Tibial artery (tissue), 4 donors: ENCODE measurements at regions not wholly inside any gene's neighbourhood (a gene's known extent, or its start where the extent isn't known, plus 50 kb on each side); places are given as distances from the start of the nearest gene placed in this dataset.

ENCODE experiments used
- DNase-seq, 2 donors: peaks; one replicate each; pipeline ENCODE4 v3.0.0-alpha.2; 2019
- H3K27ac ChIP-seq, 2 donors: fragments of 200-600 bp; sonication (generic) in 1 of 2; 1 replicate in 1 of 2; 2 replicates in 1 of 2; pipeline ENCODE4 v1.5.1; 2018 to 2019; ENCODE audit warnings: mild to moderate bottlenecking in 1 of 2
- H3K27me3 ChIP-seq, 2 donors: fragments of 200-600 bp; sonication (generic) in 1 of 2; one replicate each; pipeline versions ENCODE4 v1.5.1 to v1.6.0; 2016 to 2019
- H3K36me3 ChIP-seq, 3 donors: fragments of 200-600 bp; sonication (generic) in 2 of 3; one replicate each; pipeline ENCODE4 v1.5.1; 2016 to 2019; ENCODE audit warnings: mild to moderate bottlenecking in 2 of 3
- H3K4me1 ChIP-seq, 4 donors: fragments of 200-600 bp; sonication (generic) in 2 of 4; 1 replicate in 3 of 4; 2 replicates in 1 of 4; pipeline ENCODE4 v1.5.1; 2016 to 2019
- H3K4me3 ChIP-seq, 2 donors: fragments of 200-600 bp; sonication (generic) in 1 of 2; 1 replicate in 1 of 2; 2 replicates in 1 of 2; pipeline ENCODE4 v1.5.1; 2018 to 2019; ENCODE audit warnings: mild to moderate bottlenecking in 2 of 2
- H3K9me3 ChIP-seq, 3 donors: fragments of 200-600 bp; sonication (generic) in 1 of 3; one replicate each; pipeline ENCODE4 v1.5.1; 2016 to 2019
- intact Hi-C: fragments of 100-400 bp; cut with DNase I; formaldehyde crosslinking; loops from one replicate; pipeline ENCODE4 v1.15.0; 2023; ENCODE audit warnings: low total_unique reads
- TF ChIP-seq, protein P1 (sequence below), 2 experiments: fragments of 200-600 bp in 1 of 2; fragments of 450-650 bp in 1 of 2; IDR thresholded peaks; one replicate each; pipeline ENCODE4 v1.5.1; 2017 to 2019; ENCODE audit warnings: antibody characterized with exemption in 2 of 2, mild to moderate bottlenecking in 1 of 2, moderate library complexity in 1 of 2

DNA sequence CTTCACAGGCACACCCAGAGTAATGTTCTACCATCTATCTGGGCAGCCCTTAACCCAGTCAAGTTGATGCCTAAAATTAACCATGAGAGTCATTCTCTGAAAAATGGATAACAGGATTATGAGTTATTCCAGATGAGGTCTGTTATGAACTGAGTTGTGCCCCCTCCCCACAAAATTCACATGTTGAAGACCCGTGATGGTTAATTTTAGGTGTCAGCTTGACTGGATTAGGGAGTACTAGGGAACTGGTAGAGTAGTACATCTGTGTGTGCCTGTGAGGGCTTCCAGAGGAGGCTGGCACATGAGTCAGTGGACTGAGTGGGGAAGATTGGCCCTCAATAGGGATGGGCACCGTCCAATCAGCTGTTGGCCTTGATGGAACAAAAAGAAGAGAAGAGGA is 110.4 kb upstream of the MYCN start:
- Histone ChIP-seq H3K36me3 (no peaks in the 10 kb centered on the region), H3K27me3 (peaks cover 0 to 11% of the 10 kb centered on the region in 2 donors)
- TF ChIP-seq, protein P1, sequence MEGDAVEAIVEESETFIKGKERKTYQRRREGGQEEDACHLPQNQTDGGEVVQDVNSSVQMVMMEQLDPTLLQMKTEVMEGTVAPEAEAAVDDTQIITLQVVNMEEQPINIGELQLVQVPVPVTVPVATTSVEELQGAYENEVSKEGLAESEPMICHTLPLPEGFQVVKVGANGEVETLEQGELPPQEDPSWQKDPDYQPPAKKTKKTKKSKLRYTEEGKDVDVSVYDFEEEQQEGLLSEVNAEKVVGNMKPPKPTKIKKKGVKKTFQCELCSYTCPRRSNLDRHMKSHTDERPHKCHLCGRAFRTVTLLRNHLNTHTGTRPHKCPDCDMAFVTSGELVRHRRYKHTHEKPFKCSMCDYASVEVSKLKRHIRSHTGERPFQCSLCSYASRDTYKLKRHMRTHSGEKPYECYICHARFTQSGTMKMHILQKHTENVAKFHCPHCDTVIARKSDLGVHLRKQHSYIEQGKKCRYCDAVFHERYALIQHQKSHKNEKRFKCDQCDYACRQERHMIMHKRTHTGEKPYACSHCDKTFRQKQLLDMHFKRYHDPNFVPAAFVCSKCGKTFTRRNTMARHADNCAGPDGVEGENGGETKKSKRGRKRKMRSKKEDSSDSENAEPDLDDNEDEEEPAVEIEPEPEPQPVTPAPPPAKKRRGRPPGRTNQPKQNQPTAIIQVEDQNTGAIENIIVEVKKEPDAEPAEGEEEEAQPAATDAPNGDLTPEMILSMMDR (IDR thresholded peaks at IDR 0.05) = no peak

DNA sequence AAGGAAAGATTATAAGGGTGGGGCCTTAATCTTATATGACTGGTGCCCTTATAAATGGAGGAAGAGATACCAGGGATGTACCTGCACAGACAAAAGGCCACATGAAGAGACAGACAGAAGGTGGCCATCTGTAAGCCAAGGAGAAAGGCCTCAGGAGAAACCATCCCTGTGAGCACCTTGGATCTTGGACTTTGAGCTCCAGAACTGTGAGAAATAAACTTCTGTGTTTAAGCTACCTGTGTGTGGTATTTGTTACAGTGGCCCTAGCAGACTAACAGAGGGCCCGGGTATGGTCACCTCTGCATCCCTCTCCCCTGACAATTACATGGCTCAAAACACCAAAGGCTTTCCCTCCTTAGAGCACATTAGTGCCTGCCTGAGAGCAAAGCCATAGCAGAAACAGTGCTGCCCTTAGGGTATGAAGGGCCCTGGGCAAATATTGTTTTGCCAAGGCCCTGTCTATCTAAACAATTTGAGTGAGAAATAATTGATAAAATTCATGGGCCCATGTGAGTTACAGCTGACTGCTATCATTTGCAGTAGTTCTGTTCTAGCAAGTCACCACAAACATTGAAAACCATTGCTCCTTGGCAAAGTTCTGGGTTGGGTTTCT is 109.3 kb upstream of the MYCN start:
- Histone ChIP-seq H3K4me1 (no peaks in the 10 kb centered on the region), H3K4me3 (no peak overlapping the region), H3K36me3 (no peaks in the 10 kb centered on the region), H3K9me3 (no peaks in the 10 kb centered on the region), H3K27me3 (peaks cover 0 to 8% of the 10 kb centered on the region in 2 donors), H3K27ac (no peak overlapping the region)
- DNase-seq = no peak
- TF ChIP-seq, protein P1 (IDR thresholded peaks at IDR 0.05) = no peak
- intact Hi-C loops = no loop called here

More for the DNA sequence above, 110.4 kb upstream of the MYCN start:
- Histone ChIP-seq H3K9me3 (no peaks in the 10 kb centered on the region), H3K4me1 (no peaks in the 10 kb centered on the region), H3K27ac (no peak overlapping the region), H3K4me3 (no peak overlapping the region)
- intact Hi-C loops = no loop called here
- DNase-seq = no peak

DNA sequence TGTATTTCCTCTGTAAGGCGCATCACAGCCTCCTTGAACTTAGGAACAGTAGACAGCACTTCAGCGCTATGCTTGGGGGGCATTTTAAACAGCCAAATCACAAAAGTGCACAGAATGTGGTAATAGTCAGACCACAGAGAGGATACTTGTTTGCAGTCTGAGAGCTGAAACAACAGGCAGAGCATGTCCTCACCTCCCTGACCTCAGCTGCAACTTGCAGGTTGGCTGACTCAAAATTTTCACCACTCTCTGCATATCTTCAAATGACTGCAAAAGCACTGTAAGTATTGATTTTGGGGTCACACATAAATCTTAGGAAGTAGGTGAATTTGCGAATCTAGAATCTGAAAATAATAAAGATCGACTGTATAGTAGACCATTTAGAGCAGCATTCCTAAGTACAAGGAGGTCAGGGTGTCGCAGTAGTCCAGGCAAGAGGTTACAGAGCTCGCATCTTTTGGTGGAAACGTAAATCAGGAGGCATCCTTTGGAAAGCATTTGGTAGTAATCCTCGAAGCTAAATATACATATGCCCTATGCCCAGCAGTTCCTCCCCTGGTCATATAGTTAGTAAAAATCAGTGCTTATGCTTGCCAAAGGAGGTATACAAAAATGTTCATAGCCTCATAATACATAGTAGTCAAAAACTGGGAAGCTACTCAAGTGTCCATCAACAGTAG is 108.2 kb upstream of the MYCN start:
- no peak overlapping the region for H3K27ac ChIP-seq
- intact Hi-C loops = no loop called here
- no peaks in the 10 kb centered on the region for H3K27me3 ChIP-seq
- DNase-seq = no peak
- TF ChIP-seq, protein P1 (IDR thresholded peaks at IDR 0.05) = no peak
- no peaks in the 10 kb centered on the region for H3K36me3 ChIP-seq
- H3K4me3 ChIP-seq = no peak overlapping the region
- no peaks in the 10 kb centered on the region for H3K9me3 ChIP-seq
- H3K4me1 ChIP-seq = no peaks in the 10 kb centered on the region

GRCh38 chr2:15832849-15833680 is 107.3 kb upstream of the MYCN start:
- H3K4me3 ChIP-seq = no peak overlapping the region
- no peak for DNase-seq
- H3K27ac ChIP-seq = no peak overlapping the region
- no peaks in the 10 kb centered on the region for H3K27me3 ChIP-seq
- H3K36me3 ChIP-seq = no peaks in the 10 kb centered on the region
- intact Hi-C loops = no loop called here
- no peaks in the 10 kb centered on the region for H3K9me3 ChIP-seq
- TF ChIP-seq, protein P1 (IDR thresholded peaks at IDR 0.05) = no peak
- no peaks in the 10 kb centered on the region for H3K4me1 ChIP-seq

DNA sequence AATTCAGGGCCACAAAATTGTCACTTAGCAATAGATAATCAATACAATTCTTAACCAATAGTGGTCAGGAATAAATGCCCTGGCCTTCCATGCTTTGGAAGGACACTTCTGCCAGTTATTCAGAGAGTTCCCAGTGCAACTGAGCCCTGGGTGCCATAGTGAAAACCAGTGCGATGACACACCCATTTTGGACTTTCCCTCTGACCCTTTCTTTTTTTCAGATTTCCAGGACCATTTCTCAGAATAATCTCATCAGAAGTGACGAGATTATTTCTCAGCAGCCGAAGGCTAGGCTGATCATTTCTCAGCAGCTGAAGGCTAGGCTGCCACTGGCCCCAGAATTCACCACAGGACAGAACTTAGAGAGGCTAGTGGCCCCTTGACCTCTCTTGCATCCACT is 106.6 kb upstream of the MYCN start:
- intact Hi-C loops = no loop called here
- H3K36me3 ChIP-seq = no peaks in the 10 kb centered on the region

More for the DNA sequence above, 106.6 kb upstream of the MYCN start:
- H3K4me3 ChIP-seq = no peak overlapping the region
- TF ChIP-seq, protein P1 (IDR thresholded peaks at IDR 0.05) = no peak
- no peak overlapping the region for H3K27ac ChIP-seq
- no peaks in the 10 kb centered on the region for H3K9me3 ChIP-seq
- no peaks in the 10 kb centered on the region for H3K4me1 ChIP-seq
- DNase-seq = no peak
- no peaks in the 10 kb centered on the region for H3K27me3 ChIP-seq
